AG04450 (cell line): ENCODE measurements at regions not wholly inside any gene's neighbourhood (a gene's known extent, or its start where the extent isn't known, plus 50 kb on each side); places are given as distances from the start of the nearest gene placed in this dataset.

Source experiments
- CTCF ChIA-PET: fragments of 300-600, 350-600 bp; formaldehyde crosslinking; extraction: SDS; loops from one replicate; lab custom pipeline; 2022; ENCODE audit warnings: antibody characterized with exemption, inconsistent platforms; lab: Charles Lee
- POLR2A ChIA-PET: fragments of 350-600 bp; formaldehyde crosslinking; extraction: SDS; loops from one replicate; lab custom pipeline; 2021; ENCODE audit warnings: antibody characterized with exemption, inconsistent platforms; lab: Yijun Ruan, JAX
- DNase-seq: peaks from one replicate; pipeline ENCODE4 v3.0.0-alpha.2; 2011; ENCODE audit warnings: low read depth, low spot score
- H3K27ac ChIP-seq: one replicate; pipeline ENCODE4 v1.5.1; 2012; ENCODE audit warnings: low read depth, low read length, control low read depth
- H3K27me3 ChIP-seq: one replicate; pipeline ENCODE4 v1.6.0; 2012; ENCODE audit warnings: low read length; ENCODE audit not compliant: control insufficient read depth, insufficient read depth
- H3K4me3 ChIP-seq: 2 replicates; pipeline ENCODE4 v1.5.1; 2011; ENCODE audit warnings: mild to moderate bottlenecking, low read depth, low read length, control low read depth
- H3K9me3 ChIP-seq: 2 replicates; pipeline ENCODE4 v1.5.1; 2012; ENCODE audit warnings: low read length; ENCODE audit not compliant: control insufficient read depth, insufficient read depth
- CTCF ChIP-seq: IDR thresholded peaks from 2 replicates; pipeline ENCODE4 v1.5.1; 2011; ENCODE audit warnings: low read depth, low read length, control low read depth, inconsistent platforms

DNA sequence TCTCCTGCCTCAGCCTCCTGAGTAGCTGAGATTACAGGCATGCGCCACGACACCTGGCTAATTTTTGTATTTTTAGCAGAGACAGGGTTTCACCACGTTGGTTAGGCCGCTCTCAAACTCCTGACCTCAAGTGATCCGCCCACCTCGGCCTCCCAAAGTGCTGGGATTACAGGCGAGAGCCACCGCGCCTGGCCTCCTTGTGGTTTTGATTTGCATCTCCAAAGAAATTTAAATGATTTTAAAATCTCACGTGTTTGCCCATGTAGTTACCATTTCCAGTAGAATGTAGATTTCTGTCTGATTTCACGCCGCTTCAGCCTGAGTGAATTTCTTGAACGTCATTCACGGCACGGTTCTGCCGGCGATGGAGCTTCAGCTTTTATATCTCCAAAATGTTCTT is 55.8 kb downstream of the IGF2 start:
- Histone ChIP-seq H3K27ac (no peak overlapping the region), H3K9me3 (peaks cover 45% of the 10 kb centered on the region), H3K27me3 (no peaks in the 10 kb centered on the region), H3K4me3 (no peak overlapping the region)
- CTCF ChIA-PET, result no interaction called here
- POLR2A ChIA-PET, result no interaction called here
- TF ChIP-seq CTCF, result no peak
- DNase-seq, result no peak

DNA sequence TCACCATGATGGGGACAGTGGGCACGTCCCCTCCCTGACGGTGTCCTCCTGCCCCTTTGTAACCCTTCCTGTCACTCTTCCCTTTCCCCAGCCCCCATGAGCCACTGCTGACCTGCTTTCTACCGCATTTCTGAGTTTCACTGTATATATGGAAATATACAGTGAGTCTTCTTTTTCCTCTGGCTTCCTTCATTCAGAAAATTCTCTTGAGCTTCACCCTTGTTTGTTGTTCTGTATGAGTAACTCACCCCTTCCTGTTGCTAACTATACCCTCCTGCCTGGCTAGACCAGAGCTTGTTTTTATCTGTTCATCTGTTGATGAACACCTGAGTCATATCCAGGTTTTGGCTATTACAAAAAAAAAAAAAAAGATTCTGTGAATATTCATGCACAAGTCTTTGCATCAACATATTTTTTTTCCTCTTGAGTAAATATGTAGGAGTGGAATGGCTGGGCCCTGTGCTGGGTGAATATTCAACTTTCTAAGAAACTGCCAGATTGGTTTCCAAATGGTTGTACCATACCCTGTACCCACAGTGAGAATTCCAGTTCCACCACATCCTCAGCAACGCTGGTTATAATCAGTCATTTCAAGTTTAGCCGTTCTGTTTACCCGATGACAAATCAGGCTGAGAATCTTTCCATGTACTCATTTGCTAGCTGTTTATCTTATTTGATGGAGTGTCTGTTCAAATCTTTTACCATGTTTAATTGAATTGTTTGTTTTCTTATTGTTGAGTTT is 62.0 kb downstream of the IGF2 start:
- no peak overlapping the region for H3K4me3 ChIP-seq
- CTCF ChIA-PET, result interaction anchor here (0.5 to 1.0 kb wide), 3 partner anchors 19 to 75 kb away, joined by 3 to 4 read pairs (median 3); no protein-coding TSS in a partner anchor
- POLR2A ChIA-PET, result interaction anchor here (1.1 kb wide), 1 partner anchor 20 kb away, joined by 4 read pairs; no protein-coding TSS in a partner anchor
- DNase-seq, result no peak
- peaks cover 1% of the 10 kb centered on the region for H3K27me3 ChIP-seq
- no peak overlapping the region for H3K27ac ChIP-seq
- TF ChIP-seq CTCF, result no peak
- H3K9me3 ChIP-seq, result peaks cover 3% of the 10 kb centered on the region; the same call in 1 of the 2 replicates

DNA sequence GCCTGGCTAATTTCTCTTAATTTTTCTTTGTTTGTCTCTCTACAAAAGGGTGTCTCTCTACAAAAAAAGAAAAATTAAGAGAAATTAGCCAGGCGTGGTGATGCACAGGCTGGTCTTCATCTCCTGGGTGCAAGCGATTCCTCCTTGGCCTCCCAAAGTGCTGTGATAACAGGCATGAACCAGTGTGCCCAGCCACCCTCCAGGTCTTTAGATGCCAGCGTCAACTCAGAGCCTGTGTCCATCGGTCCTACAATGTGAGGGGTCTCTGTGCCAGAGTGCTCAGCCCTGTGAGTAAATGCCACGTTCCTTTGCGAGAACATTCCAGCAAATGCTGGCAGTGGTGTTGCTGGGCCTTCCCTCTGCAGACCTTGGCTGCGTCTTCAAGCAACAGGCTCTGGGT is 62.7 kb downstream of the IGF2 start:
- TF ChIP-seq CTCF, result no peak
- Histone ChIP-seq H3K27ac (no peak overlapping the region), H3K9me3 (peaks cover 3% of the 10 kb centered on the region; the same call in 1 of the 2 replicates), H3K4me3 (no peak overlapping the region), H3K27me3 (peaks cover 4% of the 10 kb centered on the region)
- POLR2A ChIA-PET, result interaction anchor here (1.1 kb wide), 1 partner anchor 21 kb away, joined by 4 read pairs; no protein-coding TSS in a partner anchor
- DNase-seq, result no peak
- CTCF ChIA-PET, result interaction anchor here (1.0 kb wide), 1 partner anchor 76 kb away, joined by 4 read pairs; no protein-coding TSS in a partner anchor

DNA sequence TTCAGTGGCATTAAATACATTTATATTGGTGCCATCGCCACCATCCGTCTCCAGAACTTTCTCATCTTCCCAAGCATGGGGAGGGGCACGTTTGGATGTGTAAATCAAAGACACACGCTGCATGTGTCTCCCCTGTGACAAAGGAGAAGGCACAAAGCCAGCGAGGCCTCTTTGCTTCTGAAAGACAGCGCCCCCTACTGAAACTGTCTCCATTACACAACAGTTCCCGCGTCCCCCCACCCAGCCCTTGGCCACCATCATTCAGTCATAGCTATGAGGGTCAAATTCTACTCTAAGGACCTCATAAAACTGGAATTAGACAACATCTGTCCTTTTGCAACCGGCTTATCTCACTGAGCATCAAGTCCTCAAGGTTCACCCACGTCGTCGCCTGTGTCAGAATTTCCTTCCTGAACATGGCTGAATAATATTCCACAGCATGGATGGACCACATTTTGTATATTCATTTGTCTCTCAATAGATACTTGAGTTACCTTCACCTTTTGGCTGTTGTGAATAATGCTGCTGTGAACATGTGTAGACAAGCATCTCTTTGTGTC is 64.8 kb downstream of the IGF2 start:
- no peak for TF ChIP-seq CTCF
- H3K27ac ChIP-seq, result no peak overlapping the region
- POLR2A ChIA-PET, result no interaction called here
- no peak overlapping the region for H3K4me3 ChIP-seq
- CTCF ChIA-PET, result no interaction called here
- H3K27me3 ChIP-seq, result peaks cover 15% of the 10 kb centered on the region
- no peak for DNase-seq
- H3K9me3 ChIP-seq, result peaks cover 3% of the 10 kb centered on the region
